GM18498 (cell line): ENCODE measurements at regions not wholly inside any gene's neighbourhood (a gene's known extent, or its start where the extent isn't known, plus 50 kb on each side); places are given as distances from the start of the nearest gene placed in this dataset.

Experiments
- ATAC-seq: cut with Tn5 transposase; IDR thresholded peaks from one replicate; pipeline ENCODE4 v1.9.1; 2021; ENCODE audit warnings: mild to moderate bottlenecking, moderate library complexity; ENCODE audit not compliant: unreplicated experiment

GRCh38 chr15:95655089-95655607, 675.4 kb upstream of the NR2F2 start:
- ATAC-seq = no peak

- ATAC-seq = no peak
These were observed 673.9 kb upstream of the NR2F2 start for GRCh38 chr15:95656595-95656994.

GRCh38 chr15:95658799-95659198, 671.7 kb upstream of the NR2F2 start:
- no peak for ATAC-seq

- ATAC-seq = no peak
These were observed 670.8 kb upstream of the NR2F2 start for GRCh38 chr15:95659656-95660055.

GRCh38 chr15:95662638-95663037, 667.9 kb upstream of the NR2F2 start:
- no peak for ATAC-seq

GRCh38 chr15:95663156-95664100, 667.1 kb upstream of the NR2F2 start:
- ATAC-seq = no peak

GRCh38 chr15:95664450-95664849, 666.0 kb upstream of the NR2F2 start:
- ATAC-seq = no peak

- ATAC-seq = peak; percentile 59
These were observed 661.2 kb upstream of the NR2F2 start for GRCh38 chr15:95669146-95669922.

GRCh38 chr15:95674031-95674430, 656.5 kb upstream of the NR2F2 start:
- ATAC-seq = no peak

GRCh38 chr15:95676500-95676899, 654.0 kb upstream of the NR2F2 start:
- no peak for ATAC-seq

GRCh38 chr15:95679847-95680582, 650.5 kb upstream of the NR2F2 start:
- ATAC-seq = no peak

- ATAC-seq = no peak
These were observed 649.8 kb upstream of the NR2F2 start for GRCh38 chr15:95680728-95681127.

GRCh38 chr15:95681836-95682544, 648.5 kb upstream of the NR2F2 start:
- no peak for ATAC-seq

- no peak for ATAC-seq
These were observed 646.4 kb upstream of the NR2F2 start for GRCh38 chr15:95684126-95684525.

- ATAC-seq = no peak
These were observed 645.8 kb upstream of the NR2F2 start for GRCh38 chr15:95684693-95685115.

- no peak for ATAC-seq
These were observed 643.4 kb upstream of the NR2F2 start for GRCh38 chr15:95687061-95687460.

- ATAC-seq = no peak
These were observed 642.8 kb upstream of the NR2F2 start for GRCh38 chr15:95687686-95688085.

- peak; percentile 74 for ATAC-seq
These were observed 639.7 kb upstream of the NR2F2 start for GRCh38 chr15:95690631-95691340.

- ATAC-seq = no peak
These were observed 636.6 kb upstream of the NR2F2 start for GRCh38 chr15:95693917-95694316.

GRCh38 chr15:95698230-95698629, 632.3 kb upstream of the NR2F2 start:
- no peak for ATAC-seq
